ENCODE measurements at regions not wholly inside any gene's neighbourhood (a gene's known extent, or its start where the extent isn't known, plus 50 kb on each side); places are given as distances from the start of the nearest gene placed in this dataset.

- Histone ChIP-seq H3K23ac (ENCODE audit: insufficient read length, low read depth, low read length) (no peak overlapping the region), H3K4me2 (ENCODE audit: insufficient read depth, insufficient read length, low read length) (no peak overlapping the region), H3K23me2 (ENCODE audit: insufficient read length, low read depth, low read length, poor library complexity, severe bottlenecking) (no peaks in the 10 kb centered on the region), H3K79me2 (ENCODE audit: insufficient read depth, low read length) (no peaks in the 10 kb centered on the region), H3K27me3 (ENCODE audit: insufficient read depth, low read length) (no peaks in the 10 kb centered on the region), H2BK15ac (ENCODE audit: low read depth, low read length) (no peak overlapping the region), H2AFZ (ENCODE audit: low read length) (no peak overlapping the region), H2AK5ac (ENCODE audit: insufficient read length, low read length) (no peak overlapping the region), H3K18ac (ENCODE audit: insufficient read length, low read depth, low read length) (no peak overlapping the region), H3K4ac (ENCODE audit: low read depth, low read length) (no peak overlapping the region), H2BK5ac (ENCODE audit: insufficient read length, low read length) (no peak overlapping the region), H4K5ac (ENCODE audit: insufficient read length, low read depth, low read length) (no peak overlapping the region), H3K9ac (ENCODE audit: extremely low read depth, insufficient read length, low read length) (no peak overlapping the region), H3T11ph (ENCODE audit: low read length) (no peak overlapping the region), H4K91ac (ENCODE audit: insufficient read length, low read depth, low read length) (no peak overlapping the region), H3K79me1 (ENCODE audit: insufficient read depth, low read depth, low read length, poor library complexity, severe bottlenecking) (no peaks in the 10 kb centered on the region), H4K20me1 (ENCODE audit: control insufficient read depth, insufficient read depth, insufficient read length) (no peaks in the 10 kb centered on the region), H2BK12ac (ENCODE audit: insufficient read length, low read depth, low read length) (no peak overlapping the region), H3K56ac (ENCODE audit: insufficient read length, low read depth, low read length) (no peak overlapping the region), H3K14ac (ENCODE audit: insufficient read depth, low read length) (no peak overlapping the region), H4K8ac (replicated peaks; ENCODE audit: insufficient read length, low read depth, low read length) (no peak overlapping the region), H2BK20ac (ENCODE audit: low read depth, low read length, poor library complexity, severe bottlenecking) (no peak overlapping the region), H3K9me3 (ENCODE audit: control insufficient read depth, low read depth, low read length) (no peaks in the 10 kb centered on the region), H2BK120ac (ENCODE audit: low read depth, low read length, poor library complexity, severe bottlenecking) (no peak overlapping the region), H3K4me1 (ENCODE audit: insufficient read depth, low read length) (peaks cover 6% of the 10 kb centered on the region; the same call in 1 of the 2 replicates), H3K27ac (ENCODE audit: insufficient read length, low read depth, low read length) (no peak overlapping the region)
- H3K27me3 Mint-ChIP-seq (ENCODE audit: low read depth), result peaks cover 29% of the 10 kb centered on the region
- no CpG with 5 or more reads among the region's 1 CpG for WGBS (ENCODE audit: extremely low coverage, insufficient read length, low lambda C conversion rate)
- TF ChIP-seq CTCF (conservative IDR thresholded peaks at IDR 0.05), result no peak
- H3K9me3 Mint-ChIP-seq, result no peaks in the 10 kb centered on the region
- H3K4me3 Mint-ChIP-seq, result no peak overlapping the region
- no peak for DNase-seq
- H3K36me3 Mint-ChIP-seq (ENCODE audit: insufficient read depth in 1 of 3, low read depth in 3 of 3), result no peaks in the 10 kb centered on the region
- H3K4me1 Mint-ChIP-seq, result peaks cover 15 to 16% of the 10 kb centered on the region in 2 experiments
- no peak overlapping the region for H3K27ac Mint-ChIP-seq
Measured at GRCh38 chr12:80032946-80033345, 66.4 kb upstream of the OTOGL start.
